ENCODE measurements at regions not wholly inside any gene's neighbourhood (a gene's known extent, or its start where the extent isn't known, plus 50 kb on each side); places are given as distances from the start of the nearest gene placed in this dataset.

- DNase-seq (ENCODE audit: low read depth in 2 of 2), result no peak
Observed at GRCh38 chr17:83178533-83179304, 99.3 kb downstream of the METRNL start.

DNA sequence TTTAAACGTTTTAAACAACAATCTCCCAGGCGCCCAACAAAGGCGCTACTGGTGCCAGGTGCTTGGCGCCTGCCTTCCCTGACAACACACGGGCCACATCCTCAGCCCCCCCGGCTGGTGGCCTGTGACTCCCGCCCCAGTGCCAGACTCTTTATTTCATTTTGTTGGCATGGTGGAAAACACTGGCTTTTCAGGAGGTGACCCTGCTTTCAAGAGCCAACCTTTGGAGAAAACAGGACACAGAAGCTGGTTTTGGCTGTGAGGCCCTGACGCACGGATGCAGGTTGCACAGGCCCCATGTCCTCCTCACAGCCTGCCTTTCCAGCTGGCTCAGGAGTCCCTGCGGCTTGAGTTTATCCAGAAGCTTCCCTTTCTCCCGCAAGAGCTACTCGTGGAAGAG lies 100.0 kb downstream of the METRNL start:
- DNase-seq (ENCODE audit: low read depth in 2 of 2), result no peak

DNA sequence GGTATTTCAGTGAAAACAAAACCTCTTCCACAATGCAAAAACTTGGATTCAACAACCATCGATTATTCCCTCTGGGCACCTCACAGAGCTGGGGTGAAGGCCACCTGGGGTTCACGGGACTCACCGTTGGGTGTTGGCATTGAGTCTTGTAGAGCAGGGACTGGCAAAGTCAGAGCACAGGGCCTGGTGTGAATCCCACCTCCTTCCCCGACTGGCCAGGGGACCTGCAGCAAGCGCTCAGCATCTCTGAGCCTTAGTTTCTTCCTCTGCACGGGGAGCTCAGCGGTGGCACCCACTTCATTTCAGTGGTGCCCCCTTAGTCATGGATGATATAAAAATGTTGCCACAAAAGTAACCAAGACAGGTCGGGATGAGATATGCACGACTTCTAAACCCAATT lies 100.4 kb downstream of the METRNL start:
- DNase-seq (ENCODE audit: low read depth in 2 of 2), result no peak

GRCh38 chr17:83180264-83180995 lies 101.0 kb downstream of the METRNL start:
- DNase-seq (ENCODE audit: low read depth in 2 of 2), result no peak

GRCh38 chr17:83180996-83181481 lies 101.6 kb downstream of the METRNL start:
- no peak for DNase-seq (ENCODE audit: low read depth in 2 of 2)

DNA sequence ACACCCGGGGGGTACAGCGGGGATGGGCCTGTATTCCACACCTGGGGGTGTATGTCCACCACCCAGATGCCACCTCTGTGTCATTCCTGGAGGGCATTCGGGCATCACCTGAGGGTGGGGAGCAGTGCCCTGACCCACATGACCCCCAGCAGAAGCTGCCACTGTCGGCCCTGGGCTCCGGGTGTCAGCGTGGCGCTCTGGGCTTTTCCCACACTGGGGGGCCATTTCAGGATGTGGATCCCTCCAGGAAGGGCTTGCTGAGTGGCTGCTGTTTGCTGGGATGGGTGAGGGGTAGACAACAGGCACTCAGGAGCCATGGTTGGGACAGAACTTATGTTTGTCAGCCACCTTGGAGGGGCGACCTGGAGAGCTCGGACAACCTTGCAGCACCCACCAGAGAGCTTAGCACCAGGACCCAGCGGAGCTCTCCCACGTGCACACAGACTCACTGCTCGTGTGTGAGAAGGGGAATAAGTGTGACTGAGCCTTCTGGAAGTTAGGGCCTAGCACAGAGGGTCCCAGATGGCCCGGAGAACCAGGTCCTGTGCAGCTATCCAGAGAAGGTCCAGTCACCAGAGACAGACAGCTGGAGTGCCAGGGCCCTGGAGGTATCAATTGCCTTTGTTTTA lies 102.7 kb downstream of the METRNL start:
- no peak for DNase-seq (ENCODE audit: low read depth in 2 of 2)

DNA sequence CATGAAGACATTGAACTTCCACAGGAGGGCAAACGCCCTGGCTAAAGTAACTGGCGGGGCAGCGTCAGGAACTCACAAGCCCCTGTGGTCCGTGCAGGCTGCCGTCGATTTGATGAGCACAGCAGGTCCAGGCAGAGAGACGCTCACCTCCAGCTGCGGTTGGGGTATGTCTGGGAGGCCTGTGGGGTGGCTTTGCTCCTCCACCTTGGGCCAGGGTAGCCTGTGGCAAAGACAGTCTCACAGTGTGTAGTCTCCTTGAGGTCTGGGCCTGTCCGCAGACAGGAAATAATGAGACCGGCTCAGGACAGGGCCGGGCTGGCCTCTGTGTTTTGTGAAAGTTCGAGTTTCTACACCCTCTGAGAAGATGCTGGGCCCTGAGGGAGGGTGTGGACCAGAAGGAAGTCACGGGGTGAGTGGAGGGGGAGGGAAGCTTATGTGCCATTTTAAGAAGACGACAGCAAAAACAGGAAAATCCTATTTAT lies 103.3 kb downstream of the METRNL start:
- no peak for DNase-seq (ENCODE audit: low read depth in 2 of 2)

DNA sequence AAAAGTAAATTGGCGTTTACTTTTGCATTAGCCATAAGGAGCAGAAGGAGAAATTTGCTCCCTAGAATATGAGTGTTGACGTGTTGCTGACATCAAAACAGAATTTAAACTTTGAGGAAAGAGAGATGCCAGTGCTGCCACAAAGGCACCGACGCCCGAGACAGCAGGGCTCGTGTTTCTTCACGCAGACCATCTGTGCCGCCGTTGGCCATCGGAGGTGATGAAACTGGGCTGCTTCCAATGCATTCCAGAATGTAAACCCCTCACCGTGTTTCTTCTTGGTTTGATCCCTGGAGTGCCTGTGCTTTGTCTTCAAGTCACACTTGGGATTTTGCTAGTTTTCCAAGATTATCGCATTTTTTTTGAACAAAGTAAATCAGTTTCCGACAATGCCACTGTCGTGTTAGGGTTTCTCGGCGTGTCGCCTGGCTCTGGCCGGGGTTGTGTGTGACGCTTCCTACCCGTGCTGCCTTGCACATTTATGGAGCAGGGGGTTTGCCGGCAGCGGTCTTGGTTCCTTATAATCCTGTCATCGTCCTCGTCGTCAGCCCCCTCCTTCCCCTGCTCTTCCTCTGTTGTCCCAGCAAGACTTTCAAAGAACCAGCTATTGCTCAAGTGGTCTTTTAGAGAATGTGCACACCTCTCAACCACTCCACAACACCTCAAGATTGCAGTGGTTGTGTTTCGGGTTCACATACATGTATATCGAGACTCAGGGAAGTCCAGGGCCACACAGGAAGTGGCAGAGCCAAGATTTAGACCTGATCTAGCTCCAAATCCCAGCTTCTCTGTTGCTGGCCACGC lies 103.9 kb downstream of the METRNL start:
- DNase-seq (ENCODE audit: low read depth in 2 of 2), result no peak

GRCh38 chr17:83183951-83184506 lies 104.6 kb downstream of the METRNL start:
- DNase-seq (ENCODE audit: low read depth in 2 of 2), result no peak

- no peak for DNase-seq (ENCODE audit: low read depth in 2 of 2)
Observed at GRCh38 chr17:83185023-83186002, 105.9 kb downstream of the METRNL start.

DNA sequence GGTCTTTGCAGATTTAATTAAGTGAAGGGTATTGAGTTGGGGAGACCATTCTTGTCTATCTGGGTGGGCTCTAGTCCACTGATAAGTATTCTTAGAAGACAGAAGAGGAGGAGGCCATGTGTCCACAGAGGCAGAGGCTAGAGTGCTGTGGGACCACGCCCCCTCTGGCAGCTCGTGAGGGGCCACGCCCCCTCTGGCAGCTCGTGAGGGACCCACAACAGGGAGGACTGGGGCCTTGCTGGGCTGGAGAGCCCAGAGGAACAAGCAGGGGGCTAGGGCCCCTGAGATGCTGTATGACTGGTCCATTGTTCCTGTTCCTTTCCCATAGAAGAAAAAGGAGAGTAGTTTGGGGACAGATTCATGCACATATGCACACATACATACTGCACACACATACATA lies 106.8 kb downstream of the METRNL start:
- DNase-seq (ENCODE audit: low read depth in 2 of 2), result no peak

DNA sequence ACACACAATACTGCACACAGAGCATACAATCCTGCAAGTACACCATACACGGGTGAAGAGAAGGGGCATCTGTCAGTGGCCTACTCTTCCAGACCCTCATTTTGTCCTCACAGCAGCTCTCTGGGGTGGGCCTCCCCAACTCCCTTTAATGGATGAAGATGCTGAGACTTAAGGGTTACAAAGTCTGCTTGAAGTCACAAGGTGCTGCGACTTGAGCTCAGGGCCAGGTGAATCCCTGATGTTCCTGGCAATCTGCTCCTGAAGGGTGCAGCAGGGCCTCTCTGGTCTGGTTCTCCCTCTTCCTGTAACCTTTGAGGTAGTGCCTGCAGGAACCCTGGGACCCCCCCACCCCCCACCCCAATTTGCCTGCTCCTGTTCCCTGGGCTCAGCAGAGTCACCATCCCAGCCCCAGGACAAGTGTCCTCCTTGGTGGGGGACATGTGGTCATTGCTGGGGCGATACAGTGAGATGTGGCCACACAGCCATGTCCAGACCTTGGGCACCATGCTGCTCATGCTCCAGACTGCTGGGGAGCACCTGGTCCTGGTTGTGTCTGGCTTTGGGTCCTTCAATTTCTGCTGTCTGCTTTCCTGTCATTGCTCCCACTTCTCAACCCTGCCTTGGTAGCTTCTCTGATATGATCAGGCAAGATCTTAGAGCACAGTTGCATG lies 107.5 kb downstream of the METRNL start:
- no peak for DNase-seq (ENCODE audit: low read depth in 2 of 2)

DNA sequence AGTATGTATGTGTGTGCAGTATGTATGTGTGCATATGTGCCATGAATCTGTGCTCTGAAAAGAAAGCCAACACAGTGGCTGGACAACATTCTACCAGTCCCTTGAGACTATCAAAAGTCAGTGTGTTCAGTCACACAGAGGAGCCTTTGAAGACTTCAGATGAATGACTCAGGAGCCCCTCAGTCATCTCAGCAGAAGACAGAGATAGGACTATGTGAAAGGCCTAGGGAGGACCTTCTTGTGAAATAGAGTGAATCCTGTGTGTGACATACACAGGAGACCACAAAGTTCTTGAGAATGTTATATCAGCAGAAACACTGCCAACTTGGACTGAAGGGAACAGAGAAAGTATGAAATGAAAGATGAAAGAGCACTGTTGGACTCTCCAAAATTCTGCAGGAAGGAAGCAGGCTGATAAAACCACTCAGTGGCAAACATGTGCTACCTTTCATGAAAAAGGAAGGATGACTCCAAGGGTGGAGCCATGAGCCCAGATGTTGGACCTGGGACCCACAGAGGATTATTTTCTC lies 108.4 kb downstream of the METRNL start:
- DNase-seq (ENCODE audit: low read depth in 2 of 2), result no peak

DNA sequence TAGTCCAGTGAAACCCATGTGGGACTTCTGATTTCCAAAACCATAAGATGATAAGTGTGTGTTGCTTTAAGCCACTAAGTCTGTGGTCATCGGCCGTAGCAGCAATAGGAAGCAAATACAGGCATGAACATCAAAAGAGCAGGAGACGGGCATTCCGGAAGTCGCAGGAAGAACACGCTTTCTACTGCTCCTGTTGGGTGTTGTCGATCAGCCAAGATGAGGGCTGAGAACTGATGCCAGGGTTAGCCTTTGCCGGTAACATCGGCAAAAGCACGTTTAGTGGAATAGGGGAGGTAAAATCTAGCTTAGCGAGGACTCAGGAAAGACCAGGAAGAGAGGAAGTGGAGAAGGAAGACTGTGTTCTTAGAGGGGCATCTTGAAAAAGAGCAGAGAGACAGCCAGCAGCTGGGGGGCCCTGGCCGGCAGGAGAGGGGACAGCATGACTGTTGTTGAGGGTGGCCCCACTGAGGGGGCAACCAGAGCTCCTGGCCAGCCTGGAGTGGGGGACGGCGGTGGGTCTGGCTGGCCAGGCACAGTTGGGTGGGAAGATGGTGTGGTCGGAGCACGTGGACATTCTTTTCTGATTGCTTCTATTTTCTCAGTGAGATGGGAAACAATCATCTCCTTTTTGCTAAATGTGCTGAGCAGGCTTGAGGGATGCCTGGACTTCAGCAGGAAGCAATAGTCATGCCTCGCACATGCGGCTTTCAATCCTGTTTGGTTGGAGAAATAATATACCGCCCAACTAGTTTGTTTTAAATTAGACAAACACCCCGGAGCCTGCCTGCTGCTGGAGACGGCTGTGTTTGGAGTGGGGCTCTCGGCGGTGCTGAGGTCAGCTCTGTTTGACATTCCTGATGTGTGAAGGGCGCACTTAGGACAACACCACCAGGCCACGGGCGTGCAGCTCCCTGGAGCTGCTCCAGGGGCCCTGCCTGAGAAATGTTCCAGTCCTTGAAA lies 109.9 kb downstream of the METRNL start:
- DNase-seq (ENCODE audit: low read depth in 2 of 2), result no peak

- DNase-seq (ENCODE audit: low read depth in 2 of 2), result no peak
Observed at GRCh38 chr17:83190004-83190385, 110.6 kb downstream of the METRNL start.

DNA sequence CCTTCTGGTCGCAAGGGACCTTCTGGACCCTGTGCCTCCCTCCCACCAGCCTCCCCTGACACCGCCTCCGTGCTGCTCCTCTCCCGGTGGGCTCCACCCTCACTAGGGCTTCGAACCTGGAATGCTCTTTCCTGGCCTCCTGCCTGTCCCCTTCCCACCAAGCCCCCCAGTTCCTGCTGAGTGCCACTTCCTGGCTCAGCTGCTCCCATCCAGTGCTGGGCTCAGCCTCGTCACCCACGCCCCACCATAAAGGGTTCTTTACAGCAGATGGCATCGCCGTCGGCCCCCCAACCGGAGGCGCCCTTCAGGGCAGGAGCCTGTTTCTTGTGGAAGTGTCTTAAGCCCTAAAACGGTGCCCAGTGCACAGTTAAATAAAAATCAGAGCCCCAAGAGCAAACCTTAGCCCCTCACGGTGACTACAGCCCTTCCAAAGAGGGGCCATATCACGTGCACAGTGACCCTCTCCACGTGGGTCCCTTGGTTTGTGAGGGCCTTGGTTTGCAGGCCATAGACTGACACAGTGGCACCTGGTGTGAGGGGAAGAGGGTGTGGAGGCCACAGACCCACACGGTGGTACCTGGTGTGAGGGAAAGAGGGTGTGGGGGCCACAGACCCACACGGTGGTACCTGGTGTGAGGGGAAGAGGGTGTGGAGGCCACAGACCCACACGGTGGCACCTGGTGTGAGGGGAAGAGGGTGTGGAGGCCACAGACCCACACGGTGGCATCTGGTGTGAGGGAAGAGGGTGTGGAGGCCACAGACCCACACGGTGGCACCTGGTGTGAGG lies 111.4 kb downstream of the METRNL start:
- no peak for DNase-seq (ENCODE audit: low read depth in 2 of 2)

GRCh38 chr17:83191388-83192160 lies 112.2 kb downstream of the METRNL start:
- no peak for DNase-seq (ENCODE audit: low read depth in 2 of 2)
